OCI-LY3 (cell line): ENCODE measurements at regions not wholly inside any gene's neighbourhood (a gene's known extent, or its start where the extent isn't known, plus 50 kb on each side); places are given as distances from the start of the nearest gene placed in this dataset.

Source experiments
- H2AFZ ChIP-seq: fragments of 200-600, 300-600 bp; shearing (Covaris generic); 2 replicates; pipeline ENCODE4 v1.6.0; 2014; ENCODE audit warnings: antibody characterized with exemption, low read depth, low read length
- H3K27ac ChIP-seq: fragments of 200-600, 300-600 bp; sonication (generic); 2 replicates; pipeline ENCODE4 v1.5.1; 2014; ENCODE audit warnings: mild to moderate bottlenecking, low read length, moderate library complexity, mixed read lengths
- H3K27me3 ChIP-seq: fragments of 200-600, 300-600 bp; sonication (generic); 2 replicates; pipeline ENCODE4 v1.6.1; 2014; ENCODE audit warnings: low read depth, low read length, mixed read lengths
- H3K36me3 ChIP-seq: fragments of 200-600, 300-600 bp; sonication (generic); replicated peaks from 2 replicates; pipeline ENCODE3; 2014; ENCODE audit warnings: low read depth, low read length, mixed read lengths
- H3K4me1 ChIP-seq: fragments of 300-600, 200-600 bp; sonication (generic); 2 replicates; pipeline ENCODE4 v1.6.1; 2014; ENCODE audit warnings: low read length, mixed read lengths
- H3K4me2 ChIP-seq: fragments of 200-600, 300-600 bp; sonication (generic); 2 replicates; pipeline ENCODE4 v1.6.1; 2014; ENCODE audit warnings: low read length, mixed read lengths
- H3K4me3 ChIP-seq: fragments of 300-600, 200-600 bp; sonication (generic); 2 replicates; pipeline ENCODE4 v1.5.1; 2014; ENCODE audit warnings: antibody characterized with exemption, mild to moderate bottlenecking, low read length, moderate library complexity
- H3K79me2 ChIP-seq: fragments of 300-600, 200-600 bp; shearing (Covaris generic); 2 replicates; pipeline ENCODE4 v1.6.1; 2014; ENCODE audit warnings: mild to moderate bottlenecking, low read length, mixed read lengths
- H3K9ac ChIP-seq: fragments of 300-600, 200-600 bp; shearing (Covaris generic); 2 replicates; pipeline ENCODE4 v1.6.0; 2014; ENCODE audit warnings: mild to moderate bottlenecking, low read length, moderate library complexity
- H3K9me3 ChIP-seq: fragments of 200-600, 300-600 bp; shearing (Covaris generic); 2 replicates; pipeline ENCODE4 v1.6.1; 2014; ENCODE audit warnings: low read length, mixed read lengths; ENCODE audit not compliant: insufficient read depth
- H4K20me1 ChIP-seq: fragments of 200-600, 300-600 bp; sonication (generic); 2 replicates; pipeline ENCODE4 v1.6.1; 2016; ENCODE audit warnings: low read length, mixed read lengths; ENCODE audit not compliant: insufficient read depth
- EZH2phosphoT487 ChIP-seq: fragments of 200-600 bp; shearing (Covaris generic); IDR thresholded peaks from 2 replicates; pipeline ENCODE4 v1.6.1; 2018; ENCODE audit warnings: antibody characterized with exemption, mixed run types, low read depth
- TF ChIP-seq, protein P1 (sequence below): fragments of 200-600, 300-600 bp; sonication (generic); IDR thresholded peaks from 2 replicates; pipeline ENCODE4 v1.5.1; 2014; ENCODE audit warnings: antibody characterized with exemption, low read length, low read depth

DNA sequence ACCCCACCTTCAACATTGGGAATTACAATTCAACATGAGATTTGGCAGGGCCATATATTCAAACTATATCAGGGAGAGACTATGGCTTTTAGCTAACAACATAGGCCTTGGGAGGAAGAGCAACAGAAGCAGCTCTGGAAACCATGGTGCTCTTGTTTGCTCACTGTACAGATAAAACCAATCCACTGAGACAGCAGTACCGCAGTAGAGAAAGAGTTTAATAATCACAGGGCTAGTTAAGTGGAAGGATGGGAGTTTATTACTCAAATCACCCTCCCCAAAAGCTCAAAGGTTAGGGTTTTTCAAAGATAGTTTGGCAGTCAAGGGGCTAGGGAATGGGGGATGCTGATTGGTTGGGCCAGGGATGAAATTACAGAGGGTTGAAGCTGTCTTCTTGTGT is 52.7 kb upstream of the CRHR1 start:
- Histone ChIP-seq H3K36me3 (no peaks in the 10 kb centered on the region), H3K27me3 (peaks cover 33% of the 10 kb centered on the region), H3K4me2 (no peak overlapping the region), H3K9ac (no peak overlapping the region), H3K79me2 (no peaks in the 10 kb centered on the region), H3K4me1 (no peaks in the 10 kb centered on the region), H3K27ac (no peak overlapping the region), H3K9me3 (peaks cover 11% of the 10 kb centered on the region; the same call in 1 of the 2 replicates), H4K20me1 (no peaks in the 10 kb centered on the region), H2AFZ (no peak overlapping the region), H3K4me3 (no peak overlapping the region)
- TF ChIP-seq EZH2phosphoT487 = no peak

DNA sequence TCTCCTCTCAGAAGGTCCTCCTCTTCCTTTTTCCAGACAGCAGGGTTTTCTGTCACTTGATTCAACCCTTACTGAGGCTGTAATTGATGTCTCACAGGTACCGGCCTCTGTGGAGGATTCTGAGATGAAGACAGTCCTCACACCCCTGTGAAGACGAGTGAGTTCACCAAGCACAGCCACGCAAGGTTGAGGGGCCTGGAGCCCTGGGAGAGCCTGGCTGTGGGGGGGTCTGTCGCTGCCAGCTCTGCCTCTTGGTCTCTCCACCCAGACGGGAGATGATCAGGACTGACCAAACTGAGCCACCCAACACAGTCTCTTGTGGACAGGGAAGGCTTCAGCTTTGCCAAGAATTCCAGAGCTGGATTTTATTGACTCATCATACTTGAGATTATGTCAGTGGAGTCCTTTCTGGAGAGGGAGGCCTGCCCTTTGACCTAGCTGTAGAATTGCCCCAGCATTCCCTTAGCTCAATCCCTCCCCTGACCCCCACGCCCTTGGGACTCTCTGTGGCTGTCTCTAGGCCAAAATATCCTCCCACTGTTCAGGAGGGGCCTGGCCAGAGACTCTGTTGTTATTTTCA is 51.1 kb upstream of the CRHR1 start:
- Histone ChIP-seq H3K4me1 (no peaks in the 10 kb centered on the region), H3K9me3 (peaks cover 11% of the 10 kb centered on the region; the same call in 1 of the 2 replicates), H3K27me3 (peaks cover 23% of the 10 kb centered on the region), H3K27ac (no peak overlapping the region), H2AFZ (no peak overlapping the region), H3K36me3 (no peaks in the 10 kb centered on the region), H3K9ac (no peak overlapping the region), H4K20me1 (no peaks in the 10 kb centered on the region), H3K79me2 (no peaks in the 10 kb centered on the region), H3K4me3 (no peak overlapping the region), H3K4me2 (no peak overlapping the region)
- TF ChIP-seq, protein P1, sequence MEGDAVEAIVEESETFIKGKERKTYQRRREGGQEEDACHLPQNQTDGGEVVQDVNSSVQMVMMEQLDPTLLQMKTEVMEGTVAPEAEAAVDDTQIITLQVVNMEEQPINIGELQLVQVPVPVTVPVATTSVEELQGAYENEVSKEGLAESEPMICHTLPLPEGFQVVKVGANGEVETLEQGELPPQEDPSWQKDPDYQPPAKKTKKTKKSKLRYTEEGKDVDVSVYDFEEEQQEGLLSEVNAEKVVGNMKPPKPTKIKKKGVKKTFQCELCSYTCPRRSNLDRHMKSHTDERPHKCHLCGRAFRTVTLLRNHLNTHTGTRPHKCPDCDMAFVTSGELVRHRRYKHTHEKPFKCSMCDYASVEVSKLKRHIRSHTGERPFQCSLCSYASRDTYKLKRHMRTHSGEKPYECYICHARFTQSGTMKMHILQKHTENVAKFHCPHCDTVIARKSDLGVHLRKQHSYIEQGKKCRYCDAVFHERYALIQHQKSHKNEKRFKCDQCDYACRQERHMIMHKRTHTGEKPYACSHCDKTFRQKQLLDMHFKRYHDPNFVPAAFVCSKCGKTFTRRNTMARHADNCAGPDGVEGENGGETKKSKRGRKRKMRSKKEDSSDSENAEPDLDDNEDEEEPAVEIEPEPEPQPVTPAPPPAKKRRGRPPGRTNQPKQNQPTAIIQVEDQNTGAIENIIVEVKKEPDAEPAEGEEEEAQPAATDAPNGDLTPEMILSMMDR = no peak
- TF ChIP-seq EZH2phosphoT487 = no peak

DNA sequence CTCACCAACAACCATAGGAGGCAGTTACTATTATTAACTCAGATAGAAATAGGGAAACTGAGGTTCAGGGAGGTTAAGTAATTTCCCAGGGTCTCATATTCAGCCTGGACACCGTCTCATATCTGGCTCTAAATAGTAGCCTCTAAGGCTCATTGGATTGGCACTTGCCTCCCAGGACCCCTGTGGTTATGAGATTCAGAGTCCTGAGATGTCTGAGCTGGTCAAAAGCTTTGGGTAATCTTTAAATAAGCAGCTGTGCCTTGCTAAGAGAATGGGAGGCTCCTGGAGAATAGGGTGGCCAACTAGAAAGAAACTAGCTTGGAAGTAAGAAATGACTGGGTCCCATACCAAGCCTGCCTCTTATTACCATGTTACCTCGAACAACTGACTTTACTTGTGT is 50.3 kb upstream of the CRHR1 start:
- Histone ChIP-seq H3K4me2 (no peak overlapping the region), H3K4me1 (no peaks in the 10 kb centered on the region), H3K79me2 (no peaks in the 10 kb centered on the region), H2AFZ (no peak overlapping the region), H3K9ac (no peak overlapping the region), H3K27me3 (peaks cover 15% of the 10 kb centered on the region), H3K4me3 (no peak overlapping the region), H3K9me3 (peaks cover 11% of the 10 kb centered on the region; the same call in 1 of the 2 replicates), H3K27ac (no peak overlapping the region), H4K20me1 (no peaks in the 10 kb centered on the region), H3K36me3 (no peaks in the 10 kb centered on the region)
- TF ChIP-seq, protein P1 = no peak
- no peak for TF ChIP-seq EZH2phosphoT487
